Mesenchymal stem cell (in vitro differentiated cells and primary cell): ENCODE measurements at regions not wholly inside any gene's neighbourhood (a gene's known extent, or its start where the extent isn't known, plus 50 kb on each side); places are given as distances from the start of the nearest gene placed in this dataset.
A peak's percentile ranks its signal among the peaks of the same experiment; 100 is the strongest.

ENCODE experiments used
- DNase-seq: peaks from one replicate; pipeline ENCODE4 v3.0.0-alpha.2; 2013
- H2AFZ ChIP-seq: one replicate; pipeline ENCODE4 v1.6.1; 2013; ENCODE audit warnings: low read depth, mild to moderate bottlenecking, control low read depth, inconsistent platforms, low read length, moderate library complexity
- H2AK5ac ChIP-seq: 2 replicates; pipeline ENCODE4 v1.6.1; 2013; ENCODE audit warnings: low read length, moderate library complexity, mild to moderate bottlenecking, inconsistent platforms; ENCODE audit not compliant: severe bottlenecking
- H2BK120ac ChIP-seq: one replicate; pipeline ENCODE4 v1.6.1; 2013; ENCODE audit warnings: low read depth, mild to moderate bottlenecking, inconsistent platforms, low read length, moderate library complexity
- H2BK12ac ChIP-seq, 2 experiments: one replicate each; pipeline ENCODE4 v1.6.1; 2013; ENCODE audit warnings: inconsistent platforms in 2 of 2, low read length in 2 of 2, mild to moderate bottlenecking in 2 of 2, moderate library complexity in 2 of 2, control low read depth in 1 of 2
- H2BK15ac ChIP-seq: one replicate; pipeline ENCODE4 v1.6.1; 2013; ENCODE audit warnings: mild to moderate bottlenecking, low read depth, inconsistent platforms; ENCODE audit not compliant: poor library complexity, severe bottlenecking
- H2BK5ac ChIP-seq: 2 replicates; pipeline ENCODE4 v1.6.1; 2013; ENCODE audit warnings: low read depth, mild to moderate bottlenecking, low read length, control low read depth, inconsistent platforms; ENCODE audit not compliant: poor library complexity, severe bottlenecking
- H3K14ac ChIP-seq, 2 experiments: one replicate each; pipeline ENCODE4 v1.6.1; 2013; ENCODE audit warnings: inconsistent platforms in 2 of 2, low read length in 2 of 2, control low read depth in 1 of 2, mild to moderate bottlenecking in 1 of 2, moderate library complexity in 1 of 2
- H3K18ac ChIP-seq, 2 experiments: one replicate each; pipeline ENCODE4 v1.6.1; 2013; ENCODE audit warnings: inconsistent platforms in 2 of 2, low read length in 2 of 2, control low read depth in 1 of 2, low read depth in 1 of 2, mild to moderate bottlenecking in 1 of 2
- H3K23ac ChIP-seq, 2 experiments: one replicate each; pipeline ENCODE4 v1.6.1; 2013; ENCODE audit warnings: inconsistent platforms in 2 of 2, low read length in 2 of 2, mild to moderate bottlenecking in 2 of 2, moderate library complexity in 2 of 2, control low read depth in 1 of 2
- H3K27ac ChIP-seq: 2 replicates; pipeline ENCODE4 v1.5.1; 2013; ENCODE audit warnings: mild to moderate bottlenecking, moderate library complexity, low read length, control low read depth, inconsistent platforms; ENCODE audit not compliant: poor library complexity, severe bottlenecking
- H3K27me3 ChIP-seq, 2 experiments: 2 replicates each; pipeline versions ENCODE4 v1.6.1 to v1.7.0; 2013; ENCODE audit warnings: low read length in 2 of 2, mild to moderate bottlenecking in 2 of 2, moderate library complexity in 2 of 2, control low read depth in 1 of 2, inconsistent platforms in 1 of 2; ENCODE audit not compliant: control insufficient read depth in 1 of 2, insufficient read depth in 1 of 2
- H3K36me3 ChIP-seq, 2 experiments: 2 replicates each; pipeline versions ENCODE4 v1.6.1 to v1.7.0; 2013; ENCODE audit warnings: low read length in 2 of 2, control low read depth in 1 of 2, inconsistent platforms in 1 of 2, low read depth in 1 of 2, mild to moderate bottlenecking in 1 of 2; ENCODE audit not compliant: insufficient read depth in 2 of 2, control insufficient read depth in 1 of 2
- H3K4ac ChIP-seq, 2 experiments: one replicate each; pipeline ENCODE4 v1.6.1; 2013; ENCODE audit warnings: inconsistent platforms in 2 of 2, low read length in 2 of 2, mild to moderate bottlenecking in 2 of 2, moderate library complexity in 2 of 2, control low read depth in 1 of 2, low read depth in 1 of 2
- H3K4me1 ChIP-seq: 2 replicates; pipeline ENCODE4 v1.6.1; 2013; ENCODE audit warnings: low read depth, low read length, control low read depth; ENCODE audit not compliant: control insufficient read depth, insufficient read depth
- H3K4me2 ChIP-seq: 2 replicates; pipeline ENCODE4 v1.6.1; 2013; ENCODE audit warnings: low read length, mild to moderate bottlenecking, inconsistent platforms; ENCODE audit not compliant: poor library complexity, severe bottlenecking
- H3K4me3 ChIP-seq, 2 experiments: 2 replicates each; pipeline versions ENCODE4 v1.5.1 to v1.7.0; 2013; ENCODE audit warnings: low read length in 2 of 2, mild to moderate bottlenecking in 2 of 2, control low read depth in 1 of 2, low read depth in 1 of 2; ENCODE audit not compliant: insufficient read depth in 1 of 2
- H3K79me1 ChIP-seq: replicated peaks from 2 replicates; pipeline ENCODE4 v1.6.1; 2013; ENCODE audit warnings: mild to moderate bottlenecking, control low read depth, low read length, inconsistent platforms; ENCODE audit not compliant: poor library complexity, severe bottlenecking
- H3K9ac ChIP-seq: 2 replicates; pipeline ENCODE4 v1.7.0; 2013; ENCODE audit warnings: mild to moderate bottlenecking, low read length, moderate library complexity
- H3K9me3 ChIP-seq: 2 replicates; pipeline ENCODE4 v1.7.0; 2013; ENCODE audit warnings: mild to moderate bottlenecking, low read length; ENCODE audit not compliant: control insufficient read depth
- H4K8ac ChIP-seq: one replicate; pipeline ENCODE4 v1.6.1; 2013; ENCODE audit warnings: inconsistent platforms, mild to moderate bottlenecking, low read length, moderate library complexity
- H4K91ac ChIP-seq: one replicate; pipeline ENCODE4 v1.6.1; 2013; ENCODE audit warnings: mild to moderate bottlenecking, low read length, inconsistent platforms
- whole genome bisulfite sequencing: methylation state at CpG from one replicate; pipeline ENCODE4 v1.1.7; 2013; ENCODE audit warnings: mixed read lengths; 5-methylcytosine and 5-hydroxymethylcytosine counted together

DNA sequence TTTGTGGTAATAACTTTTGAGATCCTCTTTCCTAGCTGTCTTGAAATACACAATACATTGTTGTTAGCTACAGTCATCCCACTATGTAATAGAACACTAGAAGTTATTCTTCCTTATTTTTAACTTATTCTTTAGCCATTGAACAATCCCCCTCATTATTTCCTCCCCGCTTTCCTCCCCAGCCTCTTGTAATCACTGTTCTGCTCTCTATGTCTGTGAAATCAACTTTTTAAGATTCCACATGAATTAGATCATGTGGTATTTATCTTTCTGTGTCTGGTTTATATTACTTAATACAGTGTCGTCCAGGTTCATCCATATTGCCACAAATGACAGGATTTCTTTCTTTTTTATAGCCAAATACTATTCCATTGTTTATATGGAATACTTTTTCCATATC is 72.9 kb downstream of the SLC10A2 start:
- no peak overlapping the region for H2BK15ac ChIP-seq
- no peak overlapping the region for H3K4ac ChIP-seq
- peaks cover 2% of the 10 kb centered on the region for H3K9me3 ChIP-seq
- H3K23ac ChIP-seq, result no peak overlapping the region
- no peak overlapping the region for H2BK120ac ChIP-seq
- H3K4me1 ChIP-seq, result no peaks in the 10 kb centered on the region
- H3K27me3 ChIP-seq, result no peaks in the 10 kb centered on the region
- H3K27ac ChIP-seq, result no peak overlapping the region
- no peak for DNase-seq
- no peak overlapping the region for H2BK5ac ChIP-seq
- no peak overlapping the region for H3K4me3 ChIP-seq
- H3K79me1 ChIP-seq, result no peaks in the 10 kb centered on the region
- no peak overlapping the region for H2BK12ac ChIP-seq
- 100% methylated on average over 1 of the region's 2 CpGs for WGBS
- H3K36me3 ChIP-seq, result no peaks in the 10 kb centered on the region
- H4K8ac ChIP-seq, result no peak overlapping the region
- no peak overlapping the region for H3K18ac ChIP-seq
- no peak overlapping the region for H3K14ac ChIP-seq
- no peak overlapping the region for H4K91ac ChIP-seq
- no peak overlapping the region for H2AK5ac ChIP-seq
- H3K9ac ChIP-seq, result peak overlapping the region; percentile 25
- no peak overlapping the region for H2AFZ ChIP-seq
- no peak overlapping the region for H3K4me2 ChIP-seq

GRCh38 chr13:102984210-102984609 is 82.0 kb downstream of the SLC10A2 start:
- no peak overlapping the region for H3K4ac ChIP-seq
- no peaks in the 10 kb centered on the region for H3K4me1 ChIP-seq

DNA sequence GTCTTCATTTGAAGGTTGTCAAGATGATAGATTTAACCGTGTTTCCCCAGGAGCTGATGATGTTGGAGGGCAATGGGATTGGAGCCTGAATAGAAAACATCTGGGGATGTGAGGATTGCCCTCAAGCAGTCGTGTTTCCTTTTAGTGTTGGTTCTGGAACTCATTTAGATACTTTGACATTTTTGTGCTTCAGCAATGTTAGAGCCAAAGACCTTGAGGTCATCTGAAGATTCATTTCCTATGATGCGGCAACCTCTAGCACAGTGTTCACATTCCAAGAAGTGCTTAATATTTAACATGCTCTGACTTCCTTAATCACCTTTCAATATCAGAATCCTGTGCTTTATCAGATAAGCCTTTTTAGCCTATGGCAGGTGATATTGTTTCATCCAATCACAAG is 82.7 kb downstream of the SLC10A2 start:
- Histone ChIP-seq H3K9me3 (peaks cover 3% of the 10 kb centered on the region), H2BK15ac (no peak overlapping the region), H2BK120ac (no peak overlapping the region), H4K91ac (no peak overlapping the region), H3K27me3 (no peaks in the 10 kb centered on the region), H3K4me2 (no peak overlapping the region), H3K4ac (no peak overlapping the region), H3K79me1 (no peaks in the 10 kb centered on the region), H3K9ac (peak overlapping the region; percentile 7), H3K4me3 (peak overlapping the region in 1 of 2 experiments; percentile 8), H3K18ac (no peak overlapping the region), H4K8ac (no peak overlapping the region), H2BK5ac (no peak overlapping the region), H2AK5ac (no peak overlapping the region), H3K14ac (no peak overlapping the region), H3K36me3 (no peaks in the 10 kb centered on the region), H3K4me1 (no peaks in the 10 kb centered on the region), H2AFZ (no peak overlapping the region), H2BK12ac (no peak overlapping the region), H3K27ac (peak overlapping the region; percentile 38), H3K23ac (no peak overlapping the region)
- DNase-seq, result no peak
- 50% methylated on average over 3 of the region's 3 CpGs for WGBS

More at GRCh38 chr13:102984210-102984609, 82.0 kb downstream of the SLC10A2 start:
- Histone ChIP-seq H3K9me3 (peaks cover 3% of the 10 kb centered on the region), H3K9ac (peak overlapping the region; percentile 7), H2BK15ac (no peak overlapping the region), H3K14ac (no peak overlapping the region), H2AFZ (no peak overlapping the region), H3K4me2 (no peak overlapping the region), H3K27me3 (no peaks in the 10 kb centered on the region), H3K36me3 (no peaks in the 10 kb centered on the region), H2BK120ac (no peak overlapping the region), H3K23ac (no peak overlapping the region), H3K27ac (no peak overlapping the region), H2BK5ac (no peak overlapping the region), H4K91ac (no peak overlapping the region), H2BK12ac (no peak overlapping the region), H4K8ac (no peak overlapping the region), H3K79me1 (no peaks in the 10 kb centered on the region), H2AK5ac (no peak overlapping the region), H3K18ac (no peak overlapping the region), H3K4me3 (peak overlapping the region in 1 of 2 experiments; percentile 8)
- DNase-seq, result no peak
- 84% methylated on average over 3 of the region's 5 CpGs for WGBS

GRCh38 chr13:102980331-102980982 is 85.8 kb downstream of the SLC10A2 start:
- Histone ChIP-seq H2BK15ac (no peak overlapping the region), H3K4me1 (no peaks in the 10 kb centered on the region), H2BK120ac (no peak overlapping the region), H3K27me3 (no peaks in the 10 kb centered on the region), H3K4ac (no peak overlapping the region), H4K91ac (no peak overlapping the region), H3K4me3 (no peak overlapping the region), H2AK5ac (no peak overlapping the region), H2BK12ac (no peak overlapping the region), H3K9ac (no peak overlapping the region), H3K4me2 (no peak overlapping the region), H3K14ac (no peak overlapping the region), H4K8ac (no peak overlapping the region), H3K9me3 (no peaks in the 10 kb centered on the region), H3K27ac (no peak overlapping the region), H3K79me1 (no peaks in the 10 kb centered on the region), H3K18ac (no peak overlapping the region), H3K23ac (no peak overlapping the region), H2BK5ac (no peak overlapping the region), H3K36me3 (no peaks in the 10 kb centered on the region), H2AFZ (no peak overlapping the region)
- 90% methylated on average over 5 of the region's 7 CpGs for WGBS
- no peak for DNase-seq
